ENCODE measurements at regions not wholly inside any gene's neighbourhood (a gene's known extent, or its start where the extent isn't known, plus 50 kb on each side); places are given as distances from the start of the nearest gene placed in this dataset.

DNA sequence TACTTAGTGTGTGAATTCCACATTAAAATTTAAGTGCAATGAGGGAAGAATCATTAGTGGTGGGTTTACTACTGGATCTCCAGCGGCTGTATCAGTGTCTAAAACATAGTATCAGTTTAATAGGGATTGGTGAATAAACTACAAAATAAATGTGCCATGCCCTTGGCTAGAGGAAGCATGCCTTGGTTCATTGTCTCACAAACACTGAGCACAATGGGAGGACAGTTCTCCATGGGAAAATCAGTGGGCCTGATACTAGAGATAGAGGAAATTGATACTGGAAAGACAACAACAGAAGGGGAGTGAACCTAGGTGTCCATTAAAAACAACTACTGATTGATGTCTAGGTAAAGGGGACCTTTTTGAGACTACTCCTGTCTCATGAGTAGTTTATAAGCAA is 971.6 kb downstream of the SUCLG1 start:
- DNase-seq (no peak), ATAC-seq (no peak)
- intact Hi-C loops (cut with DNase I), result no loop called here
- Histone ChIP-seq H3K27me3 (ENCODE audit: low read depth) (no peaks in the 10 kb centered on the region), H3K9me3 (no peaks in the 10 kb centered on the region), H3K4me1 (no peaks in the 10 kb centered on the region), H3K27ac (no peak overlapping the region), H3K36me3 (no peaks in the 10 kb centered on the region), H3K4me3 (no peak overlapping the region)
- TF ChIP-seq, protein P1, sequence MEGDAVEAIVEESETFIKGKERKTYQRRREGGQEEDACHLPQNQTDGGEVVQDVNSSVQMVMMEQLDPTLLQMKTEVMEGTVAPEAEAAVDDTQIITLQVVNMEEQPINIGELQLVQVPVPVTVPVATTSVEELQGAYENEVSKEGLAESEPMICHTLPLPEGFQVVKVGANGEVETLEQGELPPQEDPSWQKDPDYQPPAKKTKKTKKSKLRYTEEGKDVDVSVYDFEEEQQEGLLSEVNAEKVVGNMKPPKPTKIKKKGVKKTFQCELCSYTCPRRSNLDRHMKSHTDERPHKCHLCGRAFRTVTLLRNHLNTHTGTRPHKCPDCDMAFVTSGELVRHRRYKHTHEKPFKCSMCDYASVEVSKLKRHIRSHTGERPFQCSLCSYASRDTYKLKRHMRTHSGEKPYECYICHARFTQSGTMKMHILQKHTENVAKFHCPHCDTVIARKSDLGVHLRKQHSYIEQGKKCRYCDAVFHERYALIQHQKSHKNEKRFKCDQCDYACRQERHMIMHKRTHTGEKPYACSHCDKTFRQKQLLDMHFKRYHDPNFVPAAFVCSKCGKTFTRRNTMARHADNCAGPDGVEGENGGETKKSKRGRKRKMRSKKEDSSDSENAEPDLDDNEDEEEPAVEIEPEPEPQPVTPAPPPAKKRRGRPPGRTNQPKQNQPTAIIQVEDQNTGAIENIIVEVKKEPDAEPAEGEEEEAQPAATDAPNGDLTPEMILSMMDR (IDR thresholded peaks at IDR 0.05), result no peak

DNA sequence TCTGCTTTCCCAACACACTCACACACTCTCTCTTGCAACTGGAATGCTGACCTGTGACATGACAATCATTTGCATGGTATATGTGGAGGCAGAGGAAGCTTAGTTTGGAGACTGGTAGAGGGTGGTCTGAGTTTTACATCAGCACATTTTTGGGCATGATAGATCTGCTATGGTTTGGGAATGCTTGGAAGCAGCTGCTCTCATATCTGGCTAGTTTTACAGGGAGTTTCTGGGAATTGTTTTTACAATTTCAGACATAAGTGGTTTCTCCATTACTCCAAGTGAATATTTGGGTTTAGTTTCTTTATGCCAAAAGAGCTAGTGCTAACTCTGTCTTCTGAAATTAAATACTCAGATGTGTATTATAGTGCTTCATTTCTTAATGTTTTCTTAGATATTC is 977.6 kb downstream of the SUCLG1 start:
- TF ChIP-seq, protein P1 (IDR thresholded peaks at IDR 0.05), result no peak
- Histone ChIP-seq H3K27me3 (ENCODE audit: low read depth) (no peaks in the 10 kb centered on the region), H3K9me3 (no peaks in the 10 kb centered on the region), H3K4me3 (no peak overlapping the region), H3K27ac (no peak overlapping the region), H3K36me3 (no peaks in the 10 kb centered on the region), H3K4me1 (no peaks in the 10 kb centered on the region)
- ATAC-seq (no peak), DNase-seq (no peak)
- intact Hi-C loops (cut with DNase I), result no loop called here

DNA sequence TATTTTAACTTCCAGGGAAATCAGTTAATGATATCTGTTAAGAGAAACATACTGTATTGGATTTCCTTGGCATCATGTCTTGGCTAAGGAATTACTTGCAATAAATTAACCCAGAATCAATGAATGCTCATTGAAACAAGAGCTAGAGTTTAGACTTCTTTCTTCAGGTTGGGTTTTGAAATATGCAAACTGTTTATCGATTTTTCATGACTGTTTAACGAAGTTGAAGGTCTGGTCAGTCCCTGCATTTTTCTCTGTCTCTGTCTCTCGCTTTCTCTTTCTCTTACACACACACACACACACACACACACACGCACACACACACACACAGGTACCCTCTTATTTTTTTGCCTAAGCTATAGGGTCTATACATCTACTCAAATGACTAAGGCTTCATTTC is 981.0 kb downstream of the SUCLG1 start:
- H3K27ac ChIP-seq, result no peak overlapping the region
- H3K4me1 ChIP-seq, result no peaks in the 10 kb centered on the region
- ATAC-seq (no peak), DNase-seq (no peak)
- H3K36me3 ChIP-seq, result no peaks in the 10 kb centered on the region
- H3K9me3 ChIP-seq, result no peaks in the 10 kb centered on the region
- intact Hi-C loops (cut with DNase I), result no loop called here
- no peaks in the 10 kb centered on the region for H3K27me3 ChIP-seq (ENCODE audit: low read depth)
- TF ChIP-seq, protein P1 (IDR thresholded peaks at IDR 0.05), result no peak
- H3K4me3 ChIP-seq, result no peak overlapping the region

DNA sequence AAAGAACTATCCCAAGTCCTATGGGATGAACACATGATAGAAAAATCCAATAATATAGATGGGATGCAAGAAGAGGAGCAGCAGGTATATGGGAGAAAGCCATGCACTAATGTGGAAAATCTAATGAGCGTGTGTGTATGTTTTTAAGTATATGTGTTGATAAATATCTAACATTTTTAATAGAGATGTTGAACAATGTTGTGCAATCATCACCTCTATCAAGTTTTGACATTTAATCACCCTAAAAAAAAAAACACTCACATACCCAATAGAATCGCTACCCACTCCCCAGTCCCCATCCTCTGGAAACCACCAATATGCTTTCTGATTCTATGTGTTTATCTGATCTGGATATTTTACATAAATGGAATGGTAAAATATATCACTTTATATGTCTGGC is 983.7 kb downstream of the SUCLG1 start:
- no peak overlapping the region for H3K27ac ChIP-seq
- H3K36me3 ChIP-seq, result no peaks in the 10 kb centered on the region
- no peaks in the 10 kb centered on the region for H3K4me1 ChIP-seq
- intact Hi-C loops (cut with DNase I), result no loop called here
- H3K9me3 ChIP-seq, result no peaks in the 10 kb centered on the region
- H3K4me3 ChIP-seq, result no peak overlapping the region
- TF ChIP-seq, protein P1 (IDR thresholded peaks at IDR 0.05), result no peak
- no peaks in the 10 kb centered on the region for H3K27me3 ChIP-seq (ENCODE audit: low read depth)
- ATAC-seq (no peak), DNase-seq (no peak)

DNA sequence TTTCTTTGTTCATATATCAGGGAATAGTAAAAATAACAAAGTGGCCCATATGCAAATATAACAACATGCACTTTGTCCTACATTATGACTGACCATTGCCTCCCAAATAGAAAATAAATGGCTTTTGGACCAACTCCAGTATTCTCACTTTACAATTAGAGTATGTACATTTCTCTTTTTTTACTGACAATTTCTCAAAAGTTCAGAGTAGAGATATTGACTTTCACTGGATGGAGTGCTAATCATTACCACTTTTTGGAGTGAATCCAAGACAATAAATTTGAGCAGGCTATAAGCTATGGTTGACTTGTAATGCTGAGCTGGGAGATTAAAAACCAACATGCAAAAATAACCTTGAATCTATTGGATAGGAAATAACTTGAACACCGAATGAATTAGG is 987.4 kb downstream of the SUCLG1 start:
- H3K4me3 ChIP-seq, result no peak overlapping the region
- no peak for DNase-seq
- H3K4me1 ChIP-seq, result no peaks in the 10 kb centered on the region
- intact Hi-C loops (cut with DNase I), result no loop called here
- ATAC-seq, result no peak
- H3K9me3 ChIP-seq, result no peaks in the 10 kb centered on the region
- no peaks in the 10 kb centered on the region for H3K27me3 ChIP-seq (ENCODE audit: low read depth)
- H3K27ac ChIP-seq, result no peak overlapping the region
- no peaks in the 10 kb centered on the region for H3K36me3 ChIP-seq
- TF ChIP-seq, protein P1 (IDR thresholded peaks at IDR 0.05), result no peak

DNA sequence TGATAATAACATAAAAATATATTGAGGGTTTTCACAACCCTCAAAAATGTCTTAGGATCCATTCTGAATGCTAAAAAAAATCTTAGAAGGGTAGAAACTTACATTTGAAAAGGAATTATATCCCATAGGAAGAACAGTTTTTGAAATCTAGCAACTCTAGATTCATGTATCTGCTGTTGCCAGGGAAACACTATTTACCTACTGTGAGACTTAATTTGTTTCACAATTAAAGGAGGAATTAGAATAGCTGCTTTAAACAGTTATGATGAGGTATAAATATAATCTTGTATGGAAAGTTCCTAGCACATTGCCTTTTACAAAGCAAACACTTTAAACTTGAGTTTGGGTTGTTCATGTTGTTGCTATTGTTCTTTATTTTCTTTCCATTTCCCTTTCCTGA is 988.2 kb downstream of the SUCLG1 start:
- intact Hi-C loops (cut with DNase I), result no loop called here
- Histone ChIP-seq H3K4me1 (no peaks in the 10 kb centered on the region), H3K36me3 (no peaks in the 10 kb centered on the region), H3K27me3 (ENCODE audit: low read depth) (no peaks in the 10 kb centered on the region), H3K9me3 (no peaks in the 10 kb centered on the region), H3K27ac (no peak overlapping the region), H3K4me3 (no peak overlapping the region)
- ATAC-seq (no peak), DNase-seq (no peak)
- TF ChIP-seq, protein P1 (IDR thresholded peaks at IDR 0.05), result no peak
